H1 (cell line): ENCODE measurements at regions not wholly inside any gene's neighbourhood (a gene's known extent, or its start where the extent isn't known, plus 50 kb on each side); places are given as distances from the start of the nearest gene placed in this dataset.

Experiments used
- CTCF ChIA-PET: fragments of 300-600 bp; sonication (Branson Sonifier 250); formaldehyde crosslinking; loops from one replicate; lab custom pipeline; 2021; ENCODE audit not compliant: partially characterized antibody; lab: Charles Lee
- POLR2A ChIA-PET: fragments of 300-600 bp; sonication (Branson Sonifier 250); formaldehyde crosslinking; loops from one replicate; lab custom pipeline; 2021; ENCODE audit warnings: inconsistent platforms; ENCODE audit not compliant: partially characterized antibody; lab: Charles Lee
- DNase-seq, 2 experiments: peaks; one replicate each; pipeline versions ENCODE4 v3.0.0 to v3.0.0-alpha.2; 2010 to 2022; ENCODE audit warnings: low spot score in 2 of 2, low read depth in 1 of 2, mixed read lengths in 1 of 2
- FAIRE-seq: peaks from 2 replicates; lab custom pipeline; 2011; peaks lifted over from hg19 to GRCh38; lab: Jason Lieb, UNC
- H2AFZ ChIP-seq: 2 replicates; pipeline ENCODE4 v1.8.1; 2012; ENCODE audit warnings: low read length, inconsistent platforms
- H2AK5ac ChIP-seq: 2 replicates; pipeline ENCODE4 v1.6.1; 2013; ENCODE audit warnings: low read depth, low read length
- H2BK120ac ChIP-seq: replicated peaks from 2 replicates; pipeline ENCODE3; 2013; ENCODE audit warnings: low read depth, low read length, inconsistent platforms
- H2BK12ac ChIP-seq: 2 replicates; pipeline ENCODE4 v1.6.1; 2013; ENCODE audit warnings: low read depth, low read length
- H2BK15ac ChIP-seq: 2 replicates; pipeline ENCODE4 v1.6.1; 2013; ENCODE audit warnings: low read length
- H2BK20ac ChIP-seq: 2 replicates; pipeline ENCODE4 v1.6.1; 2013; ENCODE audit warnings: low read length
- H2BK5ac ChIP-seq: 2 replicates; pipeline ENCODE4 v1.6.1; 2013; ENCODE audit warnings: low read depth, low read length
- H3K14ac ChIP-seq: 2 replicates; pipeline ENCODE4 v1.6.1; 2013; ENCODE audit warnings: inconsistent platforms; ENCODE audit not compliant: insufficient read length
- H3K18ac ChIP-seq: 2 replicates; pipeline ENCODE4 v1.6.1; 2013; ENCODE audit warnings: low read length; ENCODE audit errors: extremely low read depth
- H3K23ac ChIP-seq: 2 replicates; pipeline ENCODE4 v1.6.1; 2013; ENCODE audit warnings: inconsistent platforms; ENCODE audit not compliant: insufficient read length
- H3K23me2 ChIP-seq: 2 replicates; pipeline ENCODE4 v1.6.1; 2013; ENCODE audit warnings: low read depth, low read length
- H3K27ac ChIP-seq: 2 replicates; pipeline ENCODE4 v1.6.1; 2011; ENCODE audit warnings: low read depth, low read length, inconsistent platforms
- H3K27me3 ChIP-seq, 4 experiments: replicated peaks in 1 of 4; 1 replicate in 1 of 4; 2 replicates in 3 of 4; pipeline versions ENCODE4 v1.6.1 to v1.8.1; 2011 to 2013; ENCODE audit warnings: low read length in 3 of 4, mild to moderate bottlenecking in 3 of 4, inconsistent platforms in 2 of 4, mixed read lengths in 2 of 4, moderate library complexity in 1 of 4; ENCODE audit not compliant: control insufficient read depth in 3 of 4, insufficient read depth in 3 of 4; ENCODE audit errors: extremely low read depth in 1 of 4
- H3K36me3 ChIP-seq, 4 experiments: 2 replicates each; pipeline versions ENCODE4 v1.6.1 to v1.8.1; 2011 to 2013; ENCODE audit warnings: mild to moderate bottlenecking in 4 of 4, low read length in 3 of 4, moderate library complexity in 2 of 4, control low read depth in 1 of 4, inconsistent platforms in 1 of 4; ENCODE audit not compliant: insufficient read depth in 4 of 4, control insufficient read depth in 2 of 4
- H3K4ac ChIP-seq: replicated peaks from 2 replicates; pipeline ENCODE3; 2013; ENCODE audit warnings: low read length, low read depth, mixed read lengths, inconsistent platforms; ENCODE audit not compliant: insufficient read length
- H3K4me1 ChIP-seq, 4 experiments: replicated peaks in 1 of 4; 1 replicate in 1 of 4; 2 replicates in 3 of 4; pipeline versions ENCODE4 v1.6.1 to v1.8.1; 2011 to 2013; ENCODE audit warnings: low read length in 3 of 4, inconsistent platforms in 2 of 4, mixed read lengths in 1 of 4; ENCODE audit not compliant: insufficient read depth in 4 of 4, control insufficient read depth in 3 of 4
- H3K4me2 ChIP-seq, 2 experiments: 2 replicates each; pipeline versions ENCODE4 v1.6.1 to v1.8.1; 2011 to 2013; ENCODE audit warnings: low read depth in 2 of 2, low read length in 2 of 2, control low read depth in 1 of 2, inconsistent platforms in 1 of 2, mild to moderate bottlenecking in 1 of 2; ENCODE audit not compliant: insufficient read depth in 1 of 2
- H3K4me3 ChIP-seq, 4 experiments: fragments of 200-600, 300-600 bp in 1 of 4; sonication (generic), shearing (Covaris generic), sonication (Bioruptor Twin) in 1 of 4; 2 replicates each; pipeline versions ENCODE4 v1.5.1 to v1.8.1; 2011 to 2016; ENCODE audit warnings: low read length in 4 of 4, low read depth in 3 of 4, control low read depth in 2 of 4, inconsistent platforms in 2 of 4, mild to moderate bottlenecking in 2 of 4, mixed read lengths in 1 of 4, moderate library complexity in 1 of 4; ENCODE audit not compliant: insufficient read depth in 2 of 4; ENCODE audit errors: extremely low read depth in 1 of 4
- H3K56ac ChIP-seq: replicated peaks from 2 replicates; pipeline ENCODE3; 2013; ENCODE audit warnings: low read depth, mild to moderate bottlenecking, mixed read lengths, low read length, inconsistent platforms; ENCODE audit not compliant: insufficient read length
- H3K79me1 ChIP-seq: 2 replicates; pipeline ENCODE4 v1.6.1; 2013; ENCODE audit warnings: low read depth, low read length, control low read depth
- H3K79me2 ChIP-seq, 2 experiments: 2 replicates each; pipeline versions ENCODE4 v1.6.1 to v1.8.1; 2012 to 2013; ENCODE audit warnings: low read length in 2 of 2, mild to moderate bottlenecking in 2 of 2, inconsistent platforms in 1 of 2; ENCODE audit not compliant: insufficient read depth in 2 of 2, control insufficient read depth in 1 of 2
- H3K9ac ChIP-seq, 4 experiments: replicated peaks in 1 of 4; 1 replicate in 1 of 4; 2 replicates in 3 of 4; pipeline versions ENCODE4 v1.6.1 to v1.8.1; 2011 to 2013; ENCODE audit warnings: low read depth in 3 of 4, low read length in 3 of 4, control low read depth in 2 of 4, mild to moderate bottlenecking in 2 of 4, moderate library complexity in 2 of 4, inconsistent platforms in 1 of 4; ENCODE audit errors: extremely low read depth in 1 of 4
- H3K9me3 ChIP-seq, 2 experiments: 2 replicates each; pipeline versions ENCODE4 v1.6.1 to v1.8.1; 2012 to 2013; ENCODE audit warnings: mild to moderate bottlenecking in 2 of 2, moderate library complexity in 2 of 2, control low read depth in 1 of 2, inconsistent platforms in 1 of 2, low read depth in 1 of 2, low read length in 1 of 2, mixed read lengths in 1 of 2; ENCODE audit not compliant: insufficient read depth in 2 of 2
- H4K20me1 ChIP-seq, 2 experiments: replicated peaks in 1 of 2; 2 replicates each; pipeline versions ENCODE3 to v1.8.1; 2011 to 2013; ENCODE audit warnings: inconsistent platforms in 2 of 2, low read length in 2 of 2, mild to moderate bottlenecking in 1 of 2; ENCODE audit not compliant: insufficient read depth in 2 of 2, control insufficient read depth in 1 of 2
- H4K5ac ChIP-seq: 2 replicates; pipeline ENCODE4 v1.6.1; 2013; ENCODE audit warnings: low read length, low read depth, mixed read lengths, inconsistent platforms; ENCODE audit not compliant: insufficient read length
- H4K8ac ChIP-seq: 2 replicates; pipeline ENCODE4 v1.8.0; 2013; ENCODE audit warnings: mild to moderate bottlenecking, moderate library complexity, low read length, inconsistent platforms; ENCODE audit not compliant: insufficient read depth; ENCODE audit errors: extremely low read depth
- H4K91ac ChIP-seq: replicated peaks from 2 replicates; pipeline ENCODE3; 2013; ENCODE audit warnings: low read length, mixed read lengths, inconsistent platforms; ENCODE audit not compliant: insufficient read length
- ASH2L ChIP-seq: fragments of 200-600, 300-600 bp; sonication (generic); IDR thresholded peaks from one replicate; pipeline ENCODE4 v1.7.1; 2017; ENCODE audit warnings: low read length
- ATF2 ChIP-seq: IDR thresholded peaks from 2 replicates; pipeline ENCODE4 v1.6.1; 2012; ENCODE audit warnings: low read length, inconsistent platforms
- BRCA1 ChIP-seq: IDR thresholded peaks from 2 replicates; pipeline ENCODE4 v1.6.1; 2012; ENCODE audit warnings: low read depth, low read length, improper control_type of control experiment
- CBX5 ChIP-seq: fragments of 300-800, 300-1000 bp; sonication (generic); IDR thresholded peaks from 2 replicates; pipeline ENCODE4 v1.7.1; 2016; ENCODE audit warnings: antibody characterized with exemption, low read length, low read depth
- CTBP2 ChIP-seq: IDR thresholded peaks from 2 replicates; pipeline ENCODE4 v1.7.0; 2011; ENCODE audit warnings: borderline replicate concordance, mild to moderate bottlenecking, moderate library complexity, mixed read lengths, low read length; ENCODE audit not compliant: insufficient read depth, insufficient read length
- EP300 ChIP-seq, 2 experiments: IDR thresholded peaks; 1 replicate in 1 of 2; 2 replicates in 1 of 2; pipeline ENCODE4 v1.6.1; 2011 to 2012; ENCODE audit warnings: low read depth in 2 of 2, low read length in 2 of 2, mild to moderate bottlenecking in 2 of 2, borderline replicate concordance in 1 of 2, inconsistent platforms in 1 of 2, moderate library complexity in 1 of 2
- JUN ChIP-seq: IDR thresholded peaks from 2 replicates; pipeline ENCODE4 v1.6.1; 2011; ENCODE audit warnings: low read depth, mild to moderate bottlenecking, improper control_type of control experiment, low read length
- JUND ChIP-seq: IDR thresholded peaks from 2 replicates; pipeline ENCODE4 v1.6.1; 2011; ENCODE audit warnings: mild to moderate bottlenecking, improper control_type of control experiment, low read length
- KDM1A ChIP-seq: fragments of 200-600, 300-600 bp; sonication (generic); IDR thresholded peaks from 2 replicates; pipeline ENCODE4 v1.7.1; 2016; ENCODE audit warnings: mild to moderate bottlenecking, low read length, borderline replicate concordance
- RNF2 ChIP-seq: fragments of 200-900, 300-1000 bp; sonication (generic); IDR thresholded peaks from 2 replicates; pipeline ENCODE4 v1.7.1; 2016; ENCODE audit warnings: borderline replicate concordance, low read depth, mild to moderate bottlenecking, antibody characterized with exemption, low read length; ENCODE audit not compliant: poor library complexity, severe bottlenecking; ENCODE audit errors: missing control alignments
- SIN3A ChIP-seq, 2 experiments: IDR thresholded peaks in 1 of 2; conservative IDR thresholded peaks in 1 of 2; 2 replicates each; pipeline ENCODE4 v1.6.1; 2011 to 2012; ENCODE audit warnings: low read length in 2 of 2, improper control_type of control experiment in 1 of 2, low read depth in 1 of 2, mild to moderate bottlenecking in 1 of 2
- SP4 ChIP-seq: IDR thresholded peaks from 2 replicates; pipeline ENCODE4 v1.6.1; 2012; ENCODE audit warnings: low read length, inconsistent platforms
- TBP ChIP-seq: IDR thresholded peaks from 2 replicates; pipeline ENCODE4 v1.6.1; 2011; ENCODE audit warnings: low read depth, low read length, improper control_type of control experiment
- WGBS, 2 experiments: shearing (Covaris generic) in 1 of 2; methylation state at CpG; one replicate each; pipeline versions ENCODE4 v1.1.6 to v1.1.7; 2013 to 2015; ENCODE audit warnings: low lambda C conversion rate in 2 of 2, mixed read lengths in 2 of 2, inconsistent platforms in 1 of 2, low coverage in 1 of 2, missing lambda C conversion rate in 1 of 2; ENCODE audit not compliant: insufficient replicate concordance in 2 of 2, insufficient coverage in 1 of 2, insufficient read length in 1 of 2; ENCODE audit errors: extremely low coverage in 1 of 2, missing lambda C conversion rate in 1 of 2; 5-methylcytosine and 5-hydroxymethylcytosine counted together

- H3K27me3 ChIP-seq, result no peaks in the 10 kb centered on the region
- WGBS, 2 experiments, result 87% methylated on average over 3 of the region's 3 CpGs; no CpG with 5 or more reads in 1 of the 2 experiments
- no peak overlapping the region for H3K23ac ChIP-seq
- ChIA-PET CTCF (interaction anchor here (1.4 kb wide), 1 partner anchor 11 kb away, joined by 5 read pairs; no protein-coding TSS in a partner anchor), POLR2A (no interaction called here)
- no peaks in the 10 kb centered on the region for H3K79me2 ChIP-seq
- H2BK12ac ChIP-seq, result no peak overlapping the region
- no peak overlapping the region for H3K4ac ChIP-seq
- no peak overlapping the region for H2BK5ac ChIP-seq
- H3K4me2 ChIP-seq, result no peak overlapping the region
- no peaks in the 10 kb centered on the region; a peak in 1 of 7 replicates for H3K4me1 ChIP-seq
- no peak overlapping the region for H2AK5ac ChIP-seq
- no peak overlapping the region for H2BK120ac ChIP-seq
- no peak overlapping the region for H2BK15ac ChIP-seq
- FAIRE-seq (no peak), DNase-seq (no peak)
- H3K14ac ChIP-seq, result no peak overlapping the region
- H4K5ac ChIP-seq, result no peak overlapping the region
- no peak overlapping the region for H4K91ac ChIP-seq
- peak overlapping the region; percentile 40 for H2AFZ ChIP-seq
- no peak overlapping the region for H2BK20ac ChIP-seq
- H3K23me2 ChIP-seq, result no peaks in the 10 kb centered on the region
- no peaks in the 10 kb centered on the region for H4K20me1 ChIP-seq
- H3K79me1 ChIP-seq, result no peaks in the 10 kb centered on the region
- H3K36me3 ChIP-seq, result no peaks in the 10 kb centered on the region
- no peak overlapping the region for H3K18ac ChIP-seq
- no peak overlapping the region for H3K27ac ChIP-seq
- no peak overlapping the region for H3K4me3 ChIP-seq
- H3K9ac ChIP-seq, result no peak overlapping the region
- H4K8ac ChIP-seq, result no peak overlapping the region
- no peak overlapping the region for H3K56ac ChIP-seq
- H3K9me3 ChIP-seq, result no peaks in the 10 kb centered on the region
- TF ChIP-seq CTBP2, result no peak
- no peak for TF ChIP-seq SIN3A (conservative IDR thresholded peaks at IDR 0.05 in 1 of 2, IDR thresholded peaks at IDR 0.05 in 1 of 2; ENCODE audit: low read depth in 1 of 2, low read length in 2 of 2)
- no peak for TF ChIP-seq CBX5
- no peak for TF ChIP-seq ATF2
- TF ChIP-seq SP4, result no peak
- TF ChIP-seq JUN, result no peak
- TF ChIP-seq ASH2L, result no peak
- TF ChIP-seq TBP, result no peak
- TF ChIP-seq JUND, result no peak
- TF ChIP-seq RNF2, result no peak
- no peak for TF ChIP-seq KDM1A
- TF ChIP-seq BRCA1, result no peak
- no peak for TF ChIP-seq EP300 (IDR thresholded peaks at IDR 0.05; ENCODE audit: borderline replicate concordance in 1 of 2, low read depth in 2 of 2, low read length in 2 of 2)
Measured at GRCh38 chr9:25613709-25614108, 64.5 kb downstream of the TUSC1 start.
